Islet precursor cell (in vitro differentiated cells): ENCODE measurements at regions not wholly inside any gene's neighbourhood (a gene's known extent, or its start where the extent isn't known, plus 50 kb on each side); places are given as distances from the start of the nearest gene placed in this dataset.

Experiments used
- DNase-seq: peaks from one replicate; pipeline ENCODE4 v3.0.0-alpha.2; 2018

DNA sequence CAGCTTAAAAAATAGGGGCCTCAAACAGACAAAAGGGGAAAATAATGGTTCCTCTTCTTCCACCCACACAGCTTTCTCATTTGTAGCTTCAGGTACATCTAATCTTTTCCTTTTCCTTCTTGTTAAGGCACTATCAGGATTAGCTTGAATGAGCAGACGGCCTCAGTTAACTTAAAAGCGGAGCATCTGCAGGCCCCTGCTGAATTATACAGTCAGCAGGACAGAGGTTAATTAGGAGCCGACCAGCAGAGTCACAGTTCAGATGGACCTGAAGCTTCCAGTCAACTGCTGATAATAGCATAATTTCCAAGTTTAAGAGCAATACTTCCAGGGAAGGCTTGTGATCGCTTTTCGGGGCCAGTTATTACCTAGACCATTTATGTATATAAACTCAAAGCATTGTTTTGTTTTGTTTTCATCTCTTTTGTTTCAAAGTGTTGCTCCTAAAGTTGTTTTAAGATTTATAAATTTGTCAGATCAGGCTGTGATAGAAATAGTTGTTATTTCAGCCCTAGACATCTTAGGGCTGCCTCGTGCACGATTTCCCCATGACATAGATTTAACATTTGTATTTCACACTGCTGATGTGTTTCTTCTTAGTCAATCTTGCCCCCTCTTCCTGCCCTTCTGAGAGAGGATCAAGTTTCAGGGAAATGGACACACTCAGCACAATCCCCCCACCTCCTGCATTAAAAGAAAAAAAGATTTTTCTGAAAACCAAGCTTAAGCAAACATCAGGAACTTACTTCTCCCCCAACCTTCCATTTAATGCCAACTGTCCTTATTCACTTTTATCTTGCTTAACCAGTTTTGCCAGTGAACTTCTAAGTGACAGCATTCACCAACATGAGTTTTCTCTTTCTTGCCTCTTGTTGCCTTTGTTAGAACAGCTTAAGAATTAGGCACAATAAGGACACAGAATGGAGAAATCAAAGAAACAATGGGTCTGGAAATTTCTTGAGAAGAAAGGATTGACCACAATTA lies 449.8 kb downstream of the ARHGEF28 start:
- DNase-seq = peak; percentile 68

DNA sequence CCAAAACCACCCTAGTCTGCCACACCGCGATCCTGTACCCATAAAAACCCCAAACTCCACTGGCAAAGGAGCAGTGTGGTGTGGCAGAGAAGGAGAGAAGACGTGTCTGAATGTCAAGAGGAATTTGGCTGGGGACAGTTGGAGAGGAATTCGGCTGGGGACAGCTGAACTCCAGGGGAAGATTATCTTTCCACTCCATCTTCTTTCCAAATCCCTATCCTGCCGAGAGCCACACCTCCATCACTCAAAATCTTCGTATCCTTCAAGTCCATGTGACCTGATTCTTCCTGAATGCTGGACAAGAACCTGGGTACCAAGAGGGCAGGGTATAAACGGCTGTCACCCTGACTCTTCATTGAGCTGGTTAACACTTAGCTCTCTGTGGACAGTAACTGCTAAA lies 448.1 kb downstream of the ARHGEF28 start:
- no peak for DNase-seq

DNA sequence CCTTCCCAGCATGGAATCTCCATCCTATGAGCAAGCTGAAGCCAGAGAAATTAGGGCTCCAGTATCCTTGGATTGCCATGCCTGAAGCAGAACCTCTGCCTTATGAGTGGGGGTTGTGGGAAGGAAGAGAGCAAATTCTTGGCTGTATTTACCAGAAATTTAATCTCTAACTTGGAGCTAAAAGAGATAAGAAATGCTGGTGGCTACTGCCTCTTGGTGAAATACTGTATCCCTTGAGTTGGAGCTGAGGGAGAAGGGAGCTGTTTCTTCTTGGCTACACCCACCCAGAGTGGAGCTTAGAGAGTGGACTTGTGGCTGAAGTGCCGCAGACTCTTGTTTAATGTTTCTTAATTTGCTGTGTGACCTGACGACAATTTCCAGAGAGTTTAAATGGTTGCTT lies 447.3 kb downstream of the ARHGEF28 start:
- no peak for DNase-seq

DNA sequence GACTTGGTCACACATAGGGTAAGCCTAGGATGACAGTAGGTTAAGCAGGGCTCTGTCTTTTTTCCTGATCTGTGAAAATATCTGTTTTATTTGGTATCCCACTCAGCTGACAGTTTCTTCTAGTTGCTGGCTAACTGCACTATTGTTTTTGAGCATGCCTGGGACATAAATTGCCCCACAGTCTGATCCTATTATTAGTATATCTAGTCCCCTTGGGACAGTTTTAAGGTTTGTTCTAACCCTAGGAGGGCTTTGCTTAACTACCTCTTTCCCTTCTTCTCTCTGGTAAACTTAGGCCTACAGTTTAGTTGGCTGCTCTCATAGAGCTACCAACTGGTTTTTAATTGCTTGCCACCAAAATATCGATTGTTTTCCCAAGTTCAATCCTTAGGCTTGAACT lies 446.6 kb downstream of the ARHGEF28 start:
- DNase-seq = no peak

DNA sequence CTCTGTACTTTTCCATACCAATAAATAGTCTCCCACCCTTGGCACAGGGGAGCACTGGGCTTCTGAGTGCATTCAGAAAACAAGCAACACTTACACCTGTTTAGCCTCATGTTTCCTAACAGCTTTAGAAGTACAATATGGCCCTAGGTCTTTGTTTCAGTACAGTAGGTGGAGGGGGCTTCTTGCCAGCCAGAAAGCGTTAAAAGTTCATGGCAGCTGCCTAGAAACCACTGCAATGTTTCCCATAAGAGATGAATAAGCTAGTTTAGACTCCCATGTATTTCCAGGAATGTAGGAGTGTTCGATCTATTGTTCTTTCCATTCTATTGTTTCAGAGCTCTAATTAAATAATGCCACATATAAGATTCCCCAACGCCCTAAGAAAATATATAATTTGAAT lies 444.8 kb downstream of the ARHGEF28 start:
- DNase-seq = no peak

DNA sequence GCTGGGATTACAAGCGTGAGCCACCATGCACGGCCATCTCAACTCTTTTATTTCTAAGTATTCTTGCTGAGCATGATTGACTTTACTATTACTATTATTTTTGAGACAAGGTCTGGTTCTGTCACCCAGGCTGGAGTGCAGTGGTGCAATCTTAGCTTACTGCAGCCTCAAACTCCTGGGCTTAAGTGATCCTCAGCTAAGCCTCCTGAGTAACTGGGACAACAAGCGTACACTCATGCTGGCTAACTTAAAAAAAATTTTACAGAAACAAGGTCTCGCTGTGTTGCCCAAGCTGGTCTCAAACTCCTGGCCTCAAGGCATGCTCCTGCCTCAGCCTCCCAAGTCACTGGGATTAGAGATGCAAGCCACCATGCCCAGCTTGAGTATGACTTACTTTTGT lies 443.7 kb downstream of the ARHGEF28 start:
- DNase-seq = no peak

DNA sequence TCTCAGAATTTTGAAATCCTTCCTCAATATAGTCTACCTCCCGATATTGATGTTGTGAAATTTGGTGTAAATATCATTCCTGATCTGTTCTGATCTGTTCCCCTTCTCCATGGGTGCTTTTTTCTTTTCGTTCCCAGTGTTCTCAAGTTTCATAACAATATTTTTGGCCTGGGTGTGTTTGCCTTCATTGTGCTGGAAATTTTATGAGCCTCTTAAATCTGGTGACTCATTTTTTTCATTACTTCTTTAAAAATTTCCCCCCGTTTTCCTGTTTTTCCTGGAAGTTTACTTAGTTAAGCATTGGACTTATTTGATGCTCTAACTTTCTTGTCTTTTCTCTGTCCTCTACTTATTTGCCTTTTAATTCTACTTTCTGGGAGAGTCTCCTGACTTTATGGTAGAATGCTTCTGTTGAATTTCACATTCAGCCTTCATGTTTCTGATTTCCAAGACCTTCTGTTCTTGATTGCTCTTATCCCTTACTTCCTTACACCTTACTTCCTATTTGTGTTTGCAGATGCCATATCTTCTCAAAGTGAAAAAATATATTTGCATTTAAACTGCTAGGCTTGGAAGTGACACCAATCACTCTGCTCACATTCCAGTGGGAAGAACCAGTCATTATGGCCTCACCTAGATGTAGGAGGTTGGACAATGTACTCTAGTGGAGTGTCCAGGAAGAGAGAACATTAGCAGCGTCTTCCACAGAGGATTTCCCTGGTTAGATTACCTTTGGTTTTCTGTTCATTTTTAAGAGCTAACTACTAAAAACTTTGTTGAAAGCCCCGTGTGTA lies 441.9 kb downstream of the ARHGEF28 start:
- no peak for DNase-seq

DNA sequence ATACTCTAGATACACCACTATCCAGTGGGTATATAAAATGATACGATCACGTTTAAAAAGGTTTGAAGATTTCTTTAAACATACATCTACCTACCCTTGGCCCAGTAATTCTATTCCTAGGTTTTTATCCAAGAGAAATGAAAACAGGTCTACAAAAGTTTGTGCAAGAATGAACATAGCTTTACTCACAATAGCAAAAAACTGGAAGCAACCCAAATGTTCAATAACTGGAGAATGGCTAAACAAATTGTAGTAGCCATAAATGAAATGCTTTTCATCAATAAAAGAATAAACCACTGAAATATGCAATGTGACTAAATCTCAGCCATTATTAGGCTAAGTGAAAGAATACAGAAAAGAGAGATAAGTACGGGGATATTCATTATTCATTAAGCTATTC lies 438.9 kb downstream of the ARHGEF28 start:
- no peak for DNase-seq

DNA sequence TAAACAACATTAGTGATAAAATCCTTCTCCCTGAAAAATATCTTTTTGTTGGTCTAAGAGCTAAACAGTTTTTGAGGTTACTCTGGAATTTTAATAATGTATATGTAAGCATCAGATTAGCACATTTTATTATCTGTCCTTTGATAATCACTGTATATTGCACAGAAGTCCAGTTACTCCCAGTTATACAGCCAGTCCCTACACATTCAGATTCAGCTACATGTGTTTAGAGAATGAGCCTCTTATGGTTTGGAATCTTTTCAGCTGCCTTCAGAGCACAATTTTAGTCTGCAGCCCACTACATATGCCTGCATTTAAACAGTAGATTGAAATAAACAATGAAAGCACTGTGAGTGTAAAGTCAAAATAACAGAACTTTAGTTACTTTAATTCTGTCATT lies 438.2 kb downstream of the ARHGEF28 start:
- DNase-seq = no peak

DNA sequence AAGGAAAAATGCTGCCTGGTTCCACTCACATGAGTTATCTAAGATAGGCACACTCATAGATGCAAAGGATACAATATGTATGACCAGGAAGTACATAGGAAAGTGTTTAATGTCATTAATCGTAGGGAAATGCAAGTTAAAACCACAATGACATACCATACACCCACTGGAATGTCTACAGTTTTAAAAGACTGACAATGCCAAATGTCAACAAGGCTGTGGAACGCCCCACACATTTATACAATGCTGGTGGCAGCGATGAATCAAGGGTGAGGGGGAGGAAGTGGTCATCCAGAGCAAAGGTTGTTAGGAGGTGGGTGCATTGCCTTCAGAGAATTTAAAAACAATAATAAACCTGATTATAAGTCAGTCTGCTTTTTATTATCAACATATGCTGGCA lies 437.8 kb downstream of the ARHGEF28 start:
- no peak for DNase-seq

DNA sequence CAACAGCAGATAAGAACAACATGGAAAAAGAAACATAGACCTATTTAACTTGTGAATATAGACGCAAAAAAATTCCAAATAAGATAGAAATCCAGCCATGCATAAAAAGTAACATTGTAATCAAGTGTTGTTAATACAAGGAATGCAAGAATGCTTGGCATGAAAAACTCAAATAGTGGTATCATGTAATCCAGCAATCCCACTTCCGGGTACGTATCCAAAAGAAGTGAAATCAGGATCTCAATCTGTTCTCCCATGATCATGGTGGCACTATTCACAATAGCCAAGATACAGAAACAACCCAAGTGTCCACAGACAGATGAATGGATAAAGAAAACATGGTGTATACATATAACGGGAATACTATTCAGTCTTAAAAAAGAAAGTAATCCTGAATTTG lies 437.4 kb downstream of the ARHGEF28 start:
- no peak for DNase-seq

DNA sequence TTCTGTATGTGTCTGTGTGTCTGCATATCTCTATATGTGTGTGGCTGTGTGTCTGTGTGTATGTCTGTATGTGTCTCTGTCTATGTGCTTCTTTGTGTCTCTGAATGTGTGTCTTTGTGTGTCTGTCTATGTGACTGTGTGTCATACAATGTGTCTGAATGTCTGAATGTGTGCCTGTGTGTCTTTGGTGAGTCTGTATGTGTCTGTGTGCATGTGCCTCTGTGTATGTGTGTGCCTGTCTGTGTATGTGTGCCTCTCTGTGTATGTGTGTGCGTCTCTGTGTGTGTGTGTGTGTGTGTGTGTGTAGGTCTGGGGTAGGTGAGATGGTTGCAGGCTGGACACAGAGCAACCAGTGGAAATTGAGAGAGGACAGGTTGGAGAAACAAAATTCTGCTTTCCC lies 435.3 kb downstream of the ARHGEF28 start:
- no peak for DNase-seq

DNA sequence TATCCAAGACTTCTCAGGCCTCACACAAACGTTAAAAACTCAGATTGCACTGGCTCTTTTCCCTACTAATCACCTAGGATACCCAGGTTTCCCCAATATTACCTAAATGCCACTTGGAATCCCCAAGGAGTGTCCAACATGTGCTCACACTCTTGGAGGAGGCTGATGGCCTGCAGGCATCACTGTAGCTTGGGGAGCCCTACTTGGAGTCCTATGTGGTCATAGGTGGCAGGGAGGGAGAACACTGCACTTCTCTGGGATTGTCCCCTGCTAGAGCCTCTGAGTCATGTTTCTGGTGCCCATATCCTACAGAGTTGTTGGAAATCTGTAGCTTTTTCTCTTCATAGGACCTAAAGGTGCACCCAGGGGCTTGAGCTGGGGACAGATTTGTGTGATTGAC lies 433.7 kb downstream of the ARHGEF28 start:
- DNase-seq = no peak

DNA sequence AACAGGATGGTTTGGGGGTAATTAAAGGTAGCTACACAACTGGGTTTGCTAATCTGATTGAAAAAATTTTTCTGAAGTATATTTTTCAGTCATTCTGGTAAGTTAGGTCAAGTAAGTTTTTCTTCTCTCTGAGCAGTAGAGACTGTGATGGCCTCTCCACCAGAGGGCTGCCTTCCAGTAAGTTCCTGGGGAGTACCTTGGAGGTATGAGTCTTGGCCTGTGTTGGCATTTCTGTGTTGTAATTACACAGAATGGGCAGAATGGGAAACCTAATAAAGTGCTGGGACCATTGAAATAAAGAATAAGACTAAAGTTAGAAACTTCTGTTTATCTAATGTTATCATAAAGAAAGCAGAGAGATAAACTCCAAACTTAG lies 430.8 kb downstream of the ARHGEF28 start:
- DNase-seq = no peak

DNA sequence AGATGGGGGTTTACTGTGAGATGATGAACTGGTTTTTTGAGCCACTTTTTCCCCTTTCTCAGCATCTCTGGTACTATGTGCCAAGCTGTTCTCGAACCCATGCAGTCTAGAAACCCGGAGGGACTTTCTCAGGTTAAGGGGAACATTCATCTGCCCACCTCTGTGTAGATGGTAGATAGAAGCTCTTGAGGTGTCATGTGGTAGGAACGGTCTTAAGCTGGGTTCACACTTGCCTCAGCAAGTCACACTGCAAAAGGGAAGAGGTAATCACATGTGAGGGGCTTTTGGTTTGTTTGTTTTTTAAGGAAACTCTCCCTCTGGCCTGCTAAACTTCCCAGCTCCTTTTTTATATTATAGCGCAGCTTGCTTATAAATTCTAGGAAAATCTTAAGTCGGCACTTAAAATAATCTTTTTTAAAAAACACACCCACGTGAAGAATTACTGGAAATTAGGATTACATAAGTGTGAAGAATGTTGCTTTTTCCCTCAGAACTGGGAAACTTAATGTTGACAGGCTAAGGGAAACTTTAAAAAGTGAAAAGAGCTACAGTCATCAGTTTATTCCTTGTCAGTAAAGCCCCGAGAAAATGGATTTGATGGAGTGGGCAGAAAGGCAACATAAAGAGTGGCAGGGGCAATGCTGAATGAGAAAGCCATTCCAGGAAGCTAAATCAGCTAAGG lies 430.3 kb downstream of the ARHGEF28 start:
- no peak for DNase-seq

DNA sequence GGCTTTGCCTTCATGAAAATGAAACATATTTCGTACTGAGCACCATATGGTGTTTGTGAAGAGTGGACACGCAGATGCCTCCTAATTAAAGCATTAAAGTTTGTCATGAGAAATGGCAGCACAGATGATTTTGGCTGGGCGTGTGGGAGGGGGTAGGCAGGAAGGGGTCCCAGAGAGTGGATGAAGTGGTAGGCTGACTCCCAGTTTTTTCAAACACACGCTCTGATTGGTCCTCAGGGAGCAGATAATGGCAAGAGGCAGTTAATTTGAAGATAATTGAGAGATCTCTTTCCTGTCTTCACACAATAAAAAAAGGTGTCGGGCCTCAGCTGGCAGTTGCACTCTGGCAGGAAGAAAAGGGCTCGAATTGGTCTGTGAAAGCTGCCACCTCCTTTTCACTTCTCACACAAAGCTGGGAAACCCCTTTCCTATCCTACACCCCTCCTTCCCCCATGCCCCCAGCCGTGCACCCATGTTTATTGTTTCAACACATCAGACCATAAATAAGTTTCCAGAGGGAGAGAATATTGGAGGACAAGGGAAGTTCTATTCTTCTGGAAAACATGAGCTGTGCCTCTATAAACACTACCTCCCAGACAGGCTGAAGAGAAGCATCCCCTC lies 429.6 kb downstream of the ARHGEF28 start:
- no peak for DNase-seq

DNA sequence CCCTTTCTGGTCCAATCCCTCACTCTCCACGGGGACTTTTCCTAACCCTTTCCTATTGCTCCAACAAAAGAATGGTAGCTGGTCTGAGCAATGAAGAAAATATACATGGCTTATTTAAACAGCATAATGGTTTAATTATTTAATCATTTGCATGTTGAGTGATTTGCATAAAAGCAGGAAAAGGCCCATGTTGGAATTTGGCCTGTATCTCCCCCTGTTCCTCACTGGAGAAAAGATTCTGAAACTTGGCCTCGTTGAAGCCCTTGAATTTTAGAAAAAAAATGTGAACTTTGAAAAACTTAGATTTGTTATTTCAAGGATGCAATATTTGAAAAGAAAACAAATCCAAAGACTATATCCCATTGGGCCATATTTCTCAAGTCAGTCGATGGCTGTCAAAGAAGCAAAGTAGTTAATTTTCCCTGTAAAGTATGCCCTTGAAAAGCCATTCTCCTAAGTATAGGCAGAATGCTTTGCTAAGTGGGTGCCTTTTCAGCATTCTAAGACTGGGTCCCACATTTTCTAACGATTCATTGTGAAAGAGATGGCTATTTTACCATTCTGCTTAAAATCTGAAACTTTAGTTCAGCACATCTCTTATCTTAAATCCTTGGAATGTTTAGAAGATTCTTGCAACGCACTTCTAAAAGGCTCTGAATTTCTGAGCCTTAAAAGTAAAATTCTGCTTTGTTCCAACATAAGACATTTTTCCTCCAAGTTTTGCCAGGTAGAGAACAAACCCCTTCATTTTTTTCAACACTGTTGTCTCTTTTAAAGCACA lies 428.8 kb downstream of the ARHGEF28 start:
- no peak for DNase-seq

DNA sequence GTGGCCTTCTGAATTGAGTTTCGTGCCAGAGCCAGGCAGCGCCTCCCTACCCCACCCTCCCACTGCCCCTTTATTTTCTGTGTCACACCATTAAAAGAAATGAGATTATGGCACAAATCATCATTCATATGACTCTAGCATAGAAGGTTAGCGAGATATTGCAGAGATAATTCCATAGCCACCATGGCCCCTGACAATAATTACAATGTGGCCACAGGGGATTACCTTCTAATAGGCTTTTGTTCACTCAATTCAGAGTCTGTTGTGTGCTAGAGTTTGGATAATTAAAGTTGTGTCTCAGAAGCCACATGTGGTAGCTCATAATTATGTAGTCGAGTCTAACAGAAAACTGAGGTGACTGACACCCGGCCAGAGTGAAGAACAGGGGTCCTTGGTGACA lies 428.1 kb downstream of the ARHGEF28 start:
- no peak for DNase-seq

DNA sequence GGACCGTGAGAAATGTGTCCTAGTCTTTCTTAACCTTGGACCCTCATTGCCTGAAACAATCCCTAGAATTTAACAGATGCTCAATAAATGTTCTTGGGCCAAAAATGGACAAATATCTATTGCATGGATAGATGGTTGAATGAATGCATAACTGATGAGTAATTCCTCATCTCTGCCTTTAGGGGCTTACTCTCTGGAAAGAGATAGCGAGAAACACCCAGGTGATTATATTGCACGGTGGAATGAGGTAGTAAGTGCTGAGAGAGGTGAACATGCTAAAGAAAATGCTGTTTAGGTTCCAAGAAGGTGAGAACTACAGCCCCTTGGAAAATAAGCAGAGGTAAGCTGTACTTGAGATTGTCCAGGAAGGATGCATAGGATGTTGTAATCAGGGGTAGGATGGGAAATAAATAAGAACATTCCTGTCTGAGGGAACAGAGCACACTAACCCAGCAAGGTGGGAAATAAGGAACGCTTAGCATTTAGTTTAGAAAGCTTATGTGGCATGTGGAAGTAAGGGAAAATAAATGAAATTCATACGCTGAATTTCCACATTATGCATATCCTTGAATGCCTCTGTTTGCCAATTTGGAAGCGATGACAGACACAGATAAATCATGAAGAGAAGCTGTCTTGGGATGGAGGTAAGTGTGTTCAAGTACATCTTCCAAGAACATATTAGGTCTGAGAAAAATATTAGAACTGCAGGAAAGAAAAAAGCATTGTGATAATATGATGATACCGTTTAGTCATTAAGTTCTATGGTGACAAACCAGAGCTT lies 426.6 kb downstream of the ARHGEF28 start:
- DNase-seq = no peak

DNA sequence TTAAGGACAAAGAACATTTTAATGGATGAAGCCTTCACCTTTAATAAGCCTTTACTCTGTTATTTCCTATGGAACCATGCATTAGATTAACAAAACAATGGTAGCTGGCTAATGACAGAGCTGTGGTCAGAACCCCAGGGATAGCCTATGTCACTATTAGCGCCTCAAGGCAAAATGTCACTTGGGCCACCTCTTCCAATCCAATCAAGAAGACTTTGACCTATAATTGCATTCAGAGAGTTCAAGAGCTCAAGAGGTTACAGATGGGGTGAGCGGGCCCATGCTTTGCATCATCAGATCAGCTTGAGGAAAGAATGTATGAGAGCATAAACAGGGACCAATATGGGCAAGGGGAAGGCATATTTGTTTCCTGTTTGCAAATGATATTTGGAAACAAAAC lies 425.1 kb downstream of the ARHGEF28 start:
- no peak for DNase-seq

DNA sequence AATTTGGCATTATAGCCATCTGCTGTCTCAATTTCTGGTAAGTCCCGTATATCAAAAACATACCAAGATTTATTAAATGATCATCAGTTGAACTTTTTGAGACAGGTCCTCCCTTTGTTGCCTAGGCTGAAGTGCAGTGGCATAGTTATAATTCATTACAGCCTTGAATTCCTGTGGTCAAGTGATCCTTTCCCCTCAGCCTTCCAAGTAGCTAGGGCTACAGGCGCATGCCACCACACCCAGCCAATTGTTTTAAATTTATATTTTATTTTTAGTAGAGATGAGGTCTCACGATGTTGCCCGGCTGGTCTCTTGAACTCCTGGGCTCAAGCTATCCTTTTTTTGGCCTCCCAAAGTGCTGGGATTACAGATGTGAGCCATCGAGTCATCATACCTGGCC lies 418.9 kb downstream of the ARHGEF28 start:
- no peak for DNase-seq
